ENCODE measurements at regions not wholly inside any gene's neighbourhood (a gene's known extent, or its start where the extent isn't known, plus 50 kb on each side); places are given as distances from the start of the nearest gene placed in this dataset.

DNA sequence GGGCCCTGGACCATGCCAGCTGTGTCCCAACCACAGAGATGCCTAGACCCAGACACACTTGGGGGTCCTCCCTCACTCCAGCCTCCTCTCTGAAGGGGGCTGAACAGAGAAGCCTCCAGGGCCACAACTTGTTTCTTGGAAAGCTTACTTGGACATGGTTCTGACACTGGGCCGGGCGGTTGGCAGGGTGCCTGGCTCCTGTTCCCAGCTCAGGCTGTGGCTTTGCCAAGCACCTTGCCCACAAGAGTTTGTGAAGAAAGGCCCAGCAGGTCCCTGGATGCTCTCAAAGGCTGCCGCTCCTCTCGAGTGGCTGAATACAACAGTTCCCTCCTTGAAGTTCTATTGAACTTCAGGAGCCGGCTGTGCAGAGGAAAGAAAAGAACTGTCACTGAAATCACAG lies 181.6 kb downstream of the PTPN20 start:
- TF ChIP-seq POLR2AphosphoS5 (IDR thresholded peaks at IDR 0.05) = no peak
- TF ChIP-seq, protein P1, sequence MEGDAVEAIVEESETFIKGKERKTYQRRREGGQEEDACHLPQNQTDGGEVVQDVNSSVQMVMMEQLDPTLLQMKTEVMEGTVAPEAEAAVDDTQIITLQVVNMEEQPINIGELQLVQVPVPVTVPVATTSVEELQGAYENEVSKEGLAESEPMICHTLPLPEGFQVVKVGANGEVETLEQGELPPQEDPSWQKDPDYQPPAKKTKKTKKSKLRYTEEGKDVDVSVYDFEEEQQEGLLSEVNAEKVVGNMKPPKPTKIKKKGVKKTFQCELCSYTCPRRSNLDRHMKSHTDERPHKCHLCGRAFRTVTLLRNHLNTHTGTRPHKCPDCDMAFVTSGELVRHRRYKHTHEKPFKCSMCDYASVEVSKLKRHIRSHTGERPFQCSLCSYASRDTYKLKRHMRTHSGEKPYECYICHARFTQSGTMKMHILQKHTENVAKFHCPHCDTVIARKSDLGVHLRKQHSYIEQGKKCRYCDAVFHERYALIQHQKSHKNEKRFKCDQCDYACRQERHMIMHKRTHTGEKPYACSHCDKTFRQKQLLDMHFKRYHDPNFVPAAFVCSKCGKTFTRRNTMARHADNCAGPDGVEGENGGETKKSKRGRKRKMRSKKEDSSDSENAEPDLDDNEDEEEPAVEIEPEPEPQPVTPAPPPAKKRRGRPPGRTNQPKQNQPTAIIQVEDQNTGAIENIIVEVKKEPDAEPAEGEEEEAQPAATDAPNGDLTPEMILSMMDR (IDR thresholded peaks at IDR 0.05 in 8 of 11, conservative IDR thresholded peaks at IDR 0.05 in 3 of 11) = no peak

Measured in spleen (tissue), 7 donors.